ENCODE measurements at regions not wholly inside any gene's neighbourhood (a gene's known extent, or its start where the extent isn't known, plus 50 kb on each side); places are given as distances from the start of the nearest gene placed in this dataset.

DNA sequence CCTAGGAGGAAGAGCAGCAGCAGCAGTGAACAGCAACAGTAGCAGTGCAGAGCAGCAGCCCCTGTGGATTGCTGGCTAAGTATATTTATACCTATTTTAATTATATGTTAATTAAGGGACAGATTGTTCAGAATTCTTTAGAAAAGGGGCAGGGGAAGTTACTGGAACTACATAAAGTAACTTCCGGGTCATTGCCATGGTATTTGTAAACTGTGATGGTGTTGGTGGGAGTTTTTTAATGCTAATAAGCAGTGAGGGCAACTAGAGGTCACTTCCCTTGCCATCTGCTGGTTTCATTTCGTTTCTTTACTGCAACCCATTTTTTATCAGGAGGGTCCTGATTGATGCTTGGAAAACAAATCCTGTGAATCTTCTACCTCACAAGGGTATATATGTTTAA, 229.8 kb upstream of the PODXL start:
- Mint-ChIP-seq H3K4me3 (no peak overlapping the region), H3K27me3 (no peaks in the 10 kb centered on the region), H3K4me1 (no peaks in the 10 kb centered on the region), H3K27ac (no peak overlapping the region), H3K9me3 (peaks cover 2% of the 10 kb centered on the region), H3K36me3 (ENCODE audit: low read depth) (no peaks in the 10 kb centered on the region)
- DNase-seq: no peak
- intact Hi-C loops (cut with micrococcal nuclease): no loop called here
- POLR2A ChIA-PET: no interaction called here
- CTCF ChIA-PET: no interaction called here
- TF ChIP-seq, protein P1, sequence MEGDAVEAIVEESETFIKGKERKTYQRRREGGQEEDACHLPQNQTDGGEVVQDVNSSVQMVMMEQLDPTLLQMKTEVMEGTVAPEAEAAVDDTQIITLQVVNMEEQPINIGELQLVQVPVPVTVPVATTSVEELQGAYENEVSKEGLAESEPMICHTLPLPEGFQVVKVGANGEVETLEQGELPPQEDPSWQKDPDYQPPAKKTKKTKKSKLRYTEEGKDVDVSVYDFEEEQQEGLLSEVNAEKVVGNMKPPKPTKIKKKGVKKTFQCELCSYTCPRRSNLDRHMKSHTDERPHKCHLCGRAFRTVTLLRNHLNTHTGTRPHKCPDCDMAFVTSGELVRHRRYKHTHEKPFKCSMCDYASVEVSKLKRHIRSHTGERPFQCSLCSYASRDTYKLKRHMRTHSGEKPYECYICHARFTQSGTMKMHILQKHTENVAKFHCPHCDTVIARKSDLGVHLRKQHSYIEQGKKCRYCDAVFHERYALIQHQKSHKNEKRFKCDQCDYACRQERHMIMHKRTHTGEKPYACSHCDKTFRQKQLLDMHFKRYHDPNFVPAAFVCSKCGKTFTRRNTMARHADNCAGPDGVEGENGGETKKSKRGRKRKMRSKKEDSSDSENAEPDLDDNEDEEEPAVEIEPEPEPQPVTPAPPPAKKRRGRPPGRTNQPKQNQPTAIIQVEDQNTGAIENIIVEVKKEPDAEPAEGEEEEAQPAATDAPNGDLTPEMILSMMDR (IDR thresholded peaks at IDR 0.05): no peak
- no peak for ATAC-seq (ENCODE audit: low read depth)

DNA sequence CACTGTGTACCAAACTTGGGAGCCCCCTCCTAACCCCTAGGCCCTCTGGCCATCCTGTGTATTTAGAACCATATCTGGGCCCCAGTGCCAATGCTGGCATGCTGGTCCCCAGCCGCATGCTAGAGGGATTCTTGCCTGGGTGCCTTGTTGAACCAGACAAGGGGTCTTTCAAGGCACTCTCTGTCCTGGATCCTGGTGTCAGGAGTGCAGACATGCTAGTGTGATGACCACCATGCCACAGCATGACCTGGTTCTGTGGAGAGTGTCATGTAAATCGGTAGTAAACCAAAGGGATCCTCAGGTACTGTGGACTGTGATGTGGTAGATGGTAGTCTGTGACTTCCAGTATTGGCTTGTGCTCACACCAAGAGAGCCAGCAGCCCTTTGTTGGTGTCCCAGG, 222.2 kb upstream of the PODXL start:
- DNase-seq: no peak
- no peaks in the 10 kb centered on the region for H3K27me3 Mint-ChIP-seq
- no peak overlapping the region for H3K4me3 Mint-ChIP-seq
- no peak for ATAC-seq (ENCODE audit: low read depth)
- H3K4me1 Mint-ChIP-seq: no peaks in the 10 kb centered on the region
- TF ChIP-seq, protein P1 (IDR thresholded peaks at IDR 0.05): no peak
- no peaks in the 10 kb centered on the region for H3K36me3 Mint-ChIP-seq (ENCODE audit: low read depth)
- intact Hi-C loops (cut with micrococcal nuclease): no loop called here
- no peak overlapping the region for H3K27ac Mint-ChIP-seq
- no peaks in the 10 kb centered on the region for H3K9me3 Mint-ChIP-seq
- POLR2A ChIA-PET: no interaction called here
- CTCF ChIA-PET: no interaction called here

DNA sequence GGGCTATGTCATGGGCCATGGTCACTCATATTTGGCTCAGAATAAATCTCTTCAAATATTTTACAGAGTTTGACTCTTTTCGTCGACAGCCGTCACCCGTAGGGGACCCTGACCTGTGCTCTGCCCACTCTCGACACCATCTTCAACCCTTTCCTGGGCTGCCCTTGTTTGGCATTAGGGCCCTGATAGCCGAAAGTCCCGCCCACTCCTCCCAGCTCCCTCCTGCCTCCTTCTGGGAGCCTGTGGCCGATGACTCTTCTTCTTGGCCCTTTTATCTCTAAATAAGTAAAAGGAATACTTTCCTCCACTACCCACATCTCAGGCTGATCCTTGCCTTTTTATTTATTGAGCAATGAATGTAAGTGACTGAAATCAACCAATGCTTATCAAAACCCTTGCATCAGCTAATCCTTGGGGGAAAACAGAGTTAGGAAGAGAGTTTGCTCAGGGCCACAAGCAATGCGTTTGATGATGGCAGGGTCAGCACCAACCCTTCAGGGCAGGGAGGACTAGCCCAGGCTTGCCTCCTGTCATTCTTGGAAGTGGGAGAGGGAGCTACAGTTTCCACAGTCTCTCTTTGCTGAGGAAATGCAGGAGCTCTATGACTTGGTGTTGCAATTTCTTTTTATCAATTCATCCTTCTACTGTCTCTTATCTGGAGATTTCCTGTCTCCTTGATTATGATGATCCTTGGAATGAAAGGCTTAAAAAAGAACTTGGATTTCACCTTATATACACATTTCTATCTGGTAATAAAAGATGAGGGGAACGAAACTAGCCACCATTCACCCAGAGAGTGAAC, 218.2 kb upstream of the PODXL start:
- Mint-ChIP-seq H3K27me3 (peaks cover 3% of the 10 kb centered on the region), H3K4me3 (no peak overlapping the region)

DNA sequence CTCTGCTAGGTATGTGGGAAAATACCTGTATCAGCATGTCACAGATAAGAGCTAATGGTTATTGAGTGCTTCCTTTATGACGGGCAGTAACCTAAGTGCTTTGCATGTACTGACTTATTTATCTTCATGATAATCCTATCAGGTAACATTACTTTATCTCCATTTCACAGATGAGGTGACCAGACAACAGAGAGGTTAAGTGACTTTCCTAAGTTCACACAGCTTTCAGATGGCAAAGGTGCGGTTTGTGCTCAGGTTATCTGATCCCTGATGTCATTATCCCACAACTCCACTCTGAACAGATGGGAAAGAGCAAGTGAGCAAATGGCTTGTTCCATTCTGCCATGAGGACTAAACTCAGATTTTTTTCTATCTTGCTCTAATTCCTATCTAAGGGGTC, 217.0 kb upstream of the PODXL start:
- CTCF ChIA-PET: no interaction called here
- H3K27me3 Mint-ChIP-seq: peaks cover 3% of the 10 kb centered on the region
- no peaks in the 10 kb centered on the region for H3K4me1 Mint-ChIP-seq
- intact Hi-C loops (cut with micrococcal nuclease): no loop called here
- no peak overlapping the region for H3K4me3 Mint-ChIP-seq
- no peaks in the 10 kb centered on the region for H3K9me3 Mint-ChIP-seq
- no peaks in the 10 kb centered on the region for H3K36me3 Mint-ChIP-seq (ENCODE audit: low read depth)
- POLR2A ChIA-PET: no interaction called here
- DNase-seq (no peak), ATAC-seq (ENCODE audit: low read depth) (no peak)
- TF ChIP-seq, protein P1 (IDR thresholded peaks at IDR 0.05): no peak
- no peak overlapping the region for H3K27ac Mint-ChIP-seq

More for the DNA sequence above, 218.2 kb upstream of the PODXL start:
- H3K36me3 Mint-ChIP-seq (ENCODE audit: low read depth): no peaks in the 10 kb centered on the region
- intact Hi-C loops (cut with micrococcal nuclease): no loop called here
- no peaks in the 10 kb centered on the region for H3K4me1 Mint-ChIP-seq
- ATAC-seq (ENCODE audit: low read depth): no peak
- H3K9me3 Mint-ChIP-seq: no peaks in the 10 kb centered on the region
- DNase-seq: no peak
- TF ChIP-seq, protein P1 (IDR thresholded peaks at IDR 0.05): no peak
- ChIA-PET CTCF (no interaction called here), POLR2A (no interaction called here)
- H3K27ac Mint-ChIP-seq: no peak overlapping the region

DNA sequence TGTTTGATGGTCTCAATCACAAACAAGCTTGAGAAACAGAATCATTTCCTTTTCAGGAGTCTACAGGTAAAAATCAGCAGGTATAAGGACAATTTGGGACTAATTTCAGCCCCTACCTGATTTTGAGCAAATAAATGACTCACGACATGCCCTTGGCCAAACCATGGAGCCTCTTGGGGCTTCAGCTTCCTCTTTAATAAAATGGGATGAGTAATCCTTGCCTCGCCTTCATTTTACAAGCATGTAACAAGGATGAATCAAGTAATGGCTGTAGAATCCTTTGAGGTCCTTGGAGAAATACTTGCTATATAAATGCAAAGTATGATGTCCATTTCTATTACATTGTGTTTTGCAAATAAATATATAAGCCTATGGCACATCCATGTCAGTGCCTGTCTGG, 212.8 kb upstream of the PODXL start:
- H3K27me3 Mint-ChIP-seq: peaks cover 5% of the 10 kb centered on the region
- no peak for DNase-seq
- no peak for ATAC-seq (ENCODE audit: low read depth)
- no peaks in the 10 kb centered on the region for H3K36me3 Mint-ChIP-seq (ENCODE audit: low read depth)
- TF ChIP-seq, protein P1 (IDR thresholded peaks at IDR 0.05): no peak
- H3K4me1 Mint-ChIP-seq: no peaks in the 10 kb centered on the region
- H3K27ac Mint-ChIP-seq: no peak overlapping the region
- intact Hi-C loops (cut with micrococcal nuclease): no loop called here
- ChIA-PET POLR2A (no interaction called here), CTCF (no interaction called here)
- H3K4me3 Mint-ChIP-seq: no peak overlapping the region
- no peaks in the 10 kb centered on the region for H3K9me3 Mint-ChIP-seq
